Natural killer cell (primary cell): ENCODE measurements at regions not wholly inside any gene's neighbourhood (a gene's known extent, or its start where the extent isn't known, plus 50 kb on each side); places are given as distances from the start of the nearest gene placed in this dataset.

Source experiments
- ATAC-seq, 3 donors: fragments of 150-1000 bp in 2 of 3; fragments of 200-7000 bp in 1 of 3; cut with Tn5 transposase; 1 replicate in 1 of 3; 2 replicates in 2 of 3; pipeline ENCODE4 v1.10.0; 2021; ENCODE audit warnings: mild to moderate bottlenecking in 2 of 3, moderate library complexity in 2 of 3
- DNase-seq, 2 donors: peaks; one replicate each; pipeline versions ENCODE4 v3.0.0 to v3.0.0-alpha.2; 2013 to 2021; ENCODE audit warnings: mixed read lengths in 1 of 2
- H3K27ac ChIP-seq: one replicate; pipeline ENCODE4 v1.5.1; 2013; ENCODE audit warnings: mild to moderate bottlenecking, low read length
- H3K27me3 ChIP-seq: one replicate; pipeline ENCODE4 v1.6.1; 2013; ENCODE audit warnings: low read length; ENCODE audit not compliant: control insufficient read depth, insufficient read depth
- H3K36me3 ChIP-seq: one replicate; pipeline ENCODE4 v1.6.1; 2013; ENCODE audit warnings: low read length; ENCODE audit not compliant: control insufficient read depth, insufficient read depth
- H3K4me1 ChIP-seq: one replicate; pipeline ENCODE4 v1.6.1; 2013; ENCODE audit warnings: low read length; ENCODE audit not compliant: control insufficient read depth, insufficient read depth
- H3K4me3 ChIP-seq: one replicate; pipeline ENCODE4 v1.5.1; 2013; ENCODE audit warnings: low read length
- H3K9me3 ChIP-seq: one replicate; pipeline ENCODE4 v1.6.1; 2013; ENCODE audit warnings: low read length; ENCODE audit not compliant: control insufficient read depth, insufficient read depth
- H3K27ac Mint-ChIP-seq, 2 donors: one replicate each; pipeline ENCODE4 v1.8.0; 2022; ENCODE audit warnings: mild to moderate bottlenecking in 2 of 2, mixed read lengths in 2 of 2, moderate library complexity in 1 of 2
- H3K27me3 Mint-ChIP-seq, 2 donors: one replicate each; pipeline ENCODE4 v1.8.0; 2022; ENCODE audit warnings: low read depth in 2 of 2, mixed read lengths in 2 of 2
- H3K36me3 Mint-ChIP-seq: one replicate; pipeline ENCODE4 v1.8.0; 2022; ENCODE audit warnings: mixed read lengths
- H3K4me1 Mint-ChIP-seq, 2 donors: one replicate each; pipeline ENCODE4 v1.8.0; 2022; ENCODE audit warnings: mixed read lengths in 2 of 2
- H3K4me3 Mint-ChIP-seq: one replicate; pipeline ENCODE4 v1.8.0; 2022; ENCODE audit warnings: mild to moderate bottlenecking, moderate library complexity, mixed read lengths
- H3K9me3 Mint-ChIP-seq, 2 donors: one replicate each; pipeline ENCODE4 v1.8.0; 2022; ENCODE audit warnings: mixed read lengths in 2 of 2
- CTCF ChIP-seq: fragments of 200-600 bp; IDR thresholded peaks from one replicate; pipeline ENCODE4 v1.8.0; 2022; ENCODE audit warnings: antibody characterized with exemption
- WGBS: methylation state at CpG from one replicate; pipeline ENCODE4 v1.1.7; 2013; ENCODE audit warnings: missing lambda C conversion rate; ENCODE audit not compliant: insufficient coverage; 5-methylcytosine and 5-hydroxymethylcytosine counted together
- intact Hi-C: fragments of 100-400 bp; cut with micrococcal nuclease; formaldehyde crosslinking; loops from one replicate; pipeline ENCODE4 v1.14.2; 2022

- H3K36me3 ChIP-seq = no peaks in the 10 kb centered on the region
- no peak overlapping the region for H3K4me3 ChIP-seq
- H3K4me1 ChIP-seq = no peaks in the 10 kb centered on the region
- ATAC-seq (no peak), DNase-seq (no peak)
- no peak for TF ChIP-seq CTCF
- no peaks in the 10 kb centered on the region for H3K9me3 ChIP-seq
- Mint-ChIP-seq H3K36me3 (no peaks in the 10 kb centered on the region), H3K27me3 (peaks cover 0 to 3% of the 10 kb centered on the region in 2 donors), H3K27ac (no peak overlapping the region), H3K9me3 (no peaks in the 10 kb centered on the region), H3K4me3 (no peak overlapping the region), H3K4me1 (peaks cover 6 to 9% of the 10 kb centered on the region in 2 donors)
- whole genome bisulfite sequencing = 86% methylated on average over 5 of the region's 5 CpGs
- intact Hi-C loops = no loop called here
- H3K27me3 ChIP-seq = no peaks in the 10 kb centered on the region
- no peak overlapping the region for H3K27ac ChIP-seq
These were observed 100.5 kb downstream of the AASDH start for GRCh38 chr4:56286763-56287162.

- intact Hi-C loops = no loop called here
- Histone ChIP-seq H3K27me3 (no peaks in the 10 kb centered on the region), H3K27ac (no peak overlapping the region), H3K4me1 (no peaks in the 10 kb centered on the region), H3K9me3 (no peaks in the 10 kb centered on the region), H3K4me3 (no peak overlapping the region), H3K36me3 (no peaks in the 10 kb centered on the region)
- DNase-seq = no peak
- no peak overlapping the region for H3K4me3 Mint-ChIP-seq
- H3K4me1 Mint-ChIP-seq = no peaks in the 10 kb centered on the region
- WGBS = 100% methylated on average over 2 of the region's 2 CpGs
- no peak overlapping the region for H3K27ac Mint-ChIP-seq
- H3K36me3 Mint-ChIP-seq = no peaks in the 10 kb centered on the region
- TF ChIP-seq CTCF = no peak
- H3K27me3 Mint-ChIP-seq = no peaks in the 10 kb centered on the region
- no peak for ATAC-seq
- H3K9me3 Mint-ChIP-seq = no peaks in the 10 kb centered on the region
These were observed 103.9 kb downstream of the AASDH start for GRCh38 chr4:56283375-56283774.

- Histone ChIP-seq H3K27ac (no peak overlapping the region), H3K9me3 (no peaks in the 10 kb centered on the region), H3K36me3 (no peaks in the 10 kb centered on the region), H3K4me1 (no peaks in the 10 kb centered on the region), H3K4me3 (no peak overlapping the region), H3K27me3 (no peaks in the 10 kb centered on the region)
- Mint-ChIP-seq H3K4me3 (no peak overlapping the region), H3K36me3 (no peaks in the 10 kb centered on the region), H3K4me1 (no peaks in the 10 kb centered on the region), H3K9me3 (no peaks in the 10 kb centered on the region), H3K27ac (no peak overlapping the region), H3K27me3 (peaks cover 1 to 6% of the 10 kb centered on the region in 2 donors)
- ATAC-seq (no peak), DNase-seq (no peak)
- intact Hi-C loops = no loop called here
- no peak for TF ChIP-seq CTCF
- WGBS = 100% methylated on average over 2 of the region's 2 CpGs
These were observed 105.3 kb downstream of the AASDH start for GRCh38 chr4:56282004-56282403.

GRCh38 chr4:56276547-56276946 is 110.7 kb downstream of the AASDH start:
- no peaks in the 10 kb centered on the region for H3K9me3 ChIP-seq
- TF ChIP-seq CTCF = no peak
- intact Hi-C loops = no loop called here
- no peak for ATAC-seq
- H3K4me1 ChIP-seq = no peaks in the 10 kb centered on the region
- Mint-ChIP-seq H3K4me3 (no peak overlapping the region), H3K27me3 (peaks cover 13 to 17% of the 10 kb centered on the region in 2 donors), H3K9me3 (no peaks in the 10 kb centered on the region), H3K4me1 (no peaks in the 10 kb centered on the region), H3K36me3 (no peaks in the 10 kb centered on the region), H3K27ac (no peak overlapping the region)
- DNase-seq = no peak
- no peak overlapping the region for H3K27ac ChIP-seq
- no peak overlapping the region for H3K4me3 ChIP-seq
- no peaks in the 10 kb centered on the region for H3K27me3 ChIP-seq
- H3K36me3 ChIP-seq = no peaks in the 10 kb centered on the region
